ENCODE measurements at regions not wholly inside any gene's neighbourhood (a gene's known extent, or its start where the extent isn't known, plus 50 kb on each side); places are given as distances from the start of the nearest gene placed in this dataset.
"Not testable (repeated sequence)": the region's sequence is repeated elsewhere in the genome, so short reads cannot be mapped to it uniquely, and the experiment has no call there.

DNA sequence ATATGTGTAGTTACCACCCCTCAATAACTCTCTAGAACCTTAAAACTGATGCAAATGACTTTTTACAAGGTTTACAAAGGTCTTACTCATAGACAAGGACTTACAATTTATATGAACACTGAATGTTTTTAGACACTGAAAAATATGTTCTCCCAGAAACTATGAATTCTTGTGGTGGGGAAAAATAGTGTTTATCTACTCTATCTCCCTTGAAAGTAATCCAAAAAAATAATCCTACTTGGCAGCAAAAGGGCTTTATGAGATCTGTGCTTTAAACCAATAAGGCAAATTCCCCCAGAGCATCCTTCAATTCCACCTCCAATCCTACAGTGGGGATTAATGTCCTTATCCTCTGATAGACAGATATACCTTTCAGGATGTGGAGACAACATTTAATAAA is 1984.1 kb upstream of the RAG2 start:
- DNase-seq (ENCODE audit: low read depth) = no peak

GRCh38 chr11:38577769-38578168 is 1979.7 kb upstream of the RAG2 start:
- no peak for DNase-seq (ENCODE audit: low read depth)

DNA sequence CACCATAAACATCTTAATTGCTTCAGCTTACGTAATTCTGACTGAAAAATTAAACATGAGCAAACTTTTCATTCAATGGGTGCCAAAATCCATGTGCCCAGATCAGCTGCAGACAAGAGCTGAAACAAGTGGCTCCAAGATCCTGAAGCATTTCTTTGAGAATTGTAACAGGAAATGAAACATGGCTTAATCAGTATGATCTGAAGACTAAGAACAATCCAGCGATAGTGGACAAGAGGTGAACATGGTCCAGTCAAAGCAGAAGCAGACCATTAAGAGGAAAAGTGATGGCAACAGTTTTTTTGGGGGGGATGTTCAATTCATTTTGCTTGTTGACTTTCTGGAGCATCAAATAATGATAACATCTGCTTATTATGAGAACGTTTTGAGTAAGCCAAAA is 1964.5 kb upstream of the RAG2 start:
- DNase-seq (ENCODE audit: low read depth) = no peak

GRCh38 chr11:38553148-38553547 is 1955.1 kb upstream of the RAG2 start:
- DNase-seq (ENCODE audit: low read depth) = no peak

DNA sequence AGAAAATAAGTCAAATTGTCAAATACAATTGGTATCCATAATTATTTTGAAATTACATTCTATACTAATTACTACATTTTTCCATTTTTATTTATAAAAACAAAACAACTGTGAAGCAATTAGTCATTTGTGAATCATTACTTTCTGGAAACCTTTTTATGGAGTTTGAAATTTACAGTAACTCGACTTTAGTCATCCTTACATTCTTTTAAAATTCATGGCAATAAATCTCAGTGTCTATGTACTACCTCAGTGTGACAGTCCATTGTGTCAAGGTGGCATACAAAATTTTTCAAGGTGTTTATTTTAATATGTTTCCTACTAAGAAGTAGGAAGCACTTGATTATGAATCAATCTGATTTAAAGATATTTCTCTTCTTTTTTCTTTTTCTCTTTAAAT is 1949.4 kb upstream of the RAG2 start:
- DNase-seq (ENCODE audit: low read depth) = no peak

- DNase-seq (ENCODE audit: low read depth) = no peak
Observed at GRCh38 chr11:38543986-38544385, 1946.0 kb upstream of the RAG2 start.

- no peak for DNase-seq (ENCODE audit: low read depth)
Observed at GRCh38 chr11:38543311-38543710, 1945.3 kb upstream of the RAG2 start.

DNA sequence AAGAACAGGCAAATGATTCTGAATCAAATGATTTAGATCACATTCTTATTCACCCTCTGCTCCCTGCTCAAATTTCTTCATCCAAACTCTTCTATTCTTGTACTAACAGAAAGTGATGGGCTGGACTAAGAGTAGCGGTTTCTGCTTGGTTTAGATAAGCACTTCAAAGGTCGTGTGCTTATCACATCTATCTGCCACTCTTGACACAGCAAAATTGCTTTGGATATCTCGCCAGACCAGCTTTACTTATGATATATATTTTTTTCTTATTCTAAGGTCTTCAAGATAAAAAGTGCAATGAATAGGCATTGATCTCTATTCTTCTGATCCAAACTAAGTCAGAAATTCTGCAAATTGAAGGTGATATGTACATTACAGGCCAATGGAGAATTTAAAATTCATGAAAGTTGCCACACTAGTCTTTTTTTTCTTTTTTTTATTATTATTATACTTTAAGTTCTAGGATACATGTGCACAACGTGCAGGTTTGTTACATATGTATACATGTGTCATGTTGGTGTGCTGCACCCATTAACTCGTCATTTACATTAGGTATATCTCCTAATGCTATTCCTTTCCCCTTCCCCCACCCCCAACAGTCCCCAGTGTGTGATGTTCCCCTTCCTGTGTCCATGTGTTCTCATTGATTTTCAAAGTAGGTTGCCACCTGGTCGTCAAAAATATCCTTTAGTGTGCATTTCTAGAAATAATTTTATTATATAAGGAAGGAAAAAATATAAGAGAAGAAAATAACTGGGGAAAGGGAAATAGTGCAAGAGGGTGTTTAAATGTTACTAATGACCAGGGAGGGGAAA is 1941.0 kb upstream of the RAG2 start:
- no peak for DNase-seq (ENCODE audit: low read depth)

- no peak for DNase-seq (ENCODE audit: low read depth)
Observed at GRCh38 chr11:38530226-38530625, 1932.2 kb upstream of the RAG2 start.

DNA sequence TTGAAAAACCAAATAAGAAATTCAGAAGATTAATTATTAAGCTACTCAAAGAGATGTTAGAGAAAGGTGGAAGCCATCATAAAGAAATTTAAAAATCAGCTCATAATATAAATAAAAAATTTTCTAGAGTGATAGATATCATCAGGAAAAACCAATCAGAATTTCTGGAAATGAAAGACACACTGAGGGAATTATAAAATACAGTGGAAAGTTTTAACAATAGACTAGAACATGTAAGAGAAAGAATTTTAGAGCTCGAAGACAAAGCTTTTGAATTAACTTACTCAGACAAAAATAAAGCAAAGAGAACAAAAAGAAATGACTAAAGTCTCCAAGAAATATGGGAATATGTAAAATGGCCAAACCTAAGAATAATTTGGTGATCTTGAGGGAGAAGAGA is 1926.9 kb upstream of the RAG2 start:
- no peak for DNase-seq (ENCODE audit: low read depth)

- no peak for DNase-seq (ENCODE audit: low read depth)
Observed at GRCh38 chr11:38517991-38518390, 1920.0 kb upstream of the RAG2 start.

GRCh38 chr11:38512830-38513229 is 1914.8 kb upstream of the RAG2 start:
- DNase-seq (ENCODE audit: low read depth) = not testable (repeated sequence)

DNA sequence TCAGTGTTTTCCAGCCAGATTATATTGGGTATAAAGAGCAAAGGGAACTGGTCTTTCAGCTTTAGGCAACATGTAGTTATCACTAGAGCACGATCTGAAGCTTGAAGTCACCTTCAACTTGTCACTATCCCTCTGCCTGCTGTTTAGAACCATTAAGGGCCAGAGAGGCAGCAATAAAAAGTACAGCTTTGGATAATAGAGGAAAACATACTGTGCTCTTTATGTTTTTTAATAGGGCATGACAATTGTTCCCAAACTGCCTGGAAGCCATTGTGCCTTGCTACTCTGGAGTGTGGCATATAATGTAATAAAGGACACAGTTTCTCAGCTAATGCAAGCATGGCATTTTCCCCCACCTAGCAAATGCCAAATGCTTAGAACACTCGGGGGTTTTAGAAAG is 1912.0 kb upstream of the RAG2 start:
- DNase-seq (ENCODE audit: low read depth) = no peak

DNA sequence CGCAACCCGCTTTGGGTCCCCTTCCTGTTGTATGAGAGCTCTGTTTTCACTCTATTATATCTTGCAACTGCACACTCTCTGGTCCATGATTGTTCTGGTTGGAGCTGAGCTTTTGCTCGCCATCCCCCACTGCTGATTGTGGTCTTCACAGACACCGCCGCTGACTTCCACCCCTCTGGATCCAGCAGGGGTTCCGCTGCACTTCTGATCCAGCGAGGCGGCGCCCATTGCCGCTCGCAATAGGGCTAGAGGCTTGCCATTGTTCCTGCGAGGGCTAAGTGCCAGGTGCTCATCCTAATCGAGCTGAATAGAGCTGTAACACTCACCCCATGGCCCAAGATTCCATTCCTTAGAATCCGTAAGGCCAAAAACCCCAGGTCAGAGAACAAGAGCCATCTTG is 1905.8 kb upstream of the RAG2 start:
- DNase-seq (ENCODE audit: low read depth) = no peak

DNA sequence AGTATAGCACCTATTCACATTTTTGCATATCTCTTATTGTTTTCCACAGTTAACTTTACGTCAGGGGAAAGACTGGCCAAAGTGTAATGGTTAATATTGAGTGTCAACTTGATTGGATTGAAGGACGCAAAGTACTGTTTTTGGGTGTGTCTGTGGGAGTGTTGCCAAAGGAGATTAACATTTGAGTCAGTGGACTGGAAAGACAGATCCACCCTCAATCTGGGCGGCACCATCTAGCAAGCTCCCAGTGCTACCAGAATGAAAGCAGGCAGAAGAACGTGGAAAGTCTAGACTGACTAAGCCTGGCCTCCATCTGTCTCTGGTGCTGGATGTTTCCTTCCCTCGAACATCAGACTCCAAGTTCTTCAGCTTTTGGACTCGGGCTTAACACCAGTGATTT is 1900.7 kb upstream of the RAG2 start:
- no peak for DNase-seq (ENCODE audit: low read depth)

GRCh38 chr11:38491986-38492385 is 1894.0 kb upstream of the RAG2 start:
- no peak for DNase-seq (ENCODE audit: low read depth)

GRCh38 chr11:38481391-38481790 is 1883.4 kb upstream of the RAG2 start:
- DNase-seq (ENCODE audit: low read depth) = no peak

DNA sequence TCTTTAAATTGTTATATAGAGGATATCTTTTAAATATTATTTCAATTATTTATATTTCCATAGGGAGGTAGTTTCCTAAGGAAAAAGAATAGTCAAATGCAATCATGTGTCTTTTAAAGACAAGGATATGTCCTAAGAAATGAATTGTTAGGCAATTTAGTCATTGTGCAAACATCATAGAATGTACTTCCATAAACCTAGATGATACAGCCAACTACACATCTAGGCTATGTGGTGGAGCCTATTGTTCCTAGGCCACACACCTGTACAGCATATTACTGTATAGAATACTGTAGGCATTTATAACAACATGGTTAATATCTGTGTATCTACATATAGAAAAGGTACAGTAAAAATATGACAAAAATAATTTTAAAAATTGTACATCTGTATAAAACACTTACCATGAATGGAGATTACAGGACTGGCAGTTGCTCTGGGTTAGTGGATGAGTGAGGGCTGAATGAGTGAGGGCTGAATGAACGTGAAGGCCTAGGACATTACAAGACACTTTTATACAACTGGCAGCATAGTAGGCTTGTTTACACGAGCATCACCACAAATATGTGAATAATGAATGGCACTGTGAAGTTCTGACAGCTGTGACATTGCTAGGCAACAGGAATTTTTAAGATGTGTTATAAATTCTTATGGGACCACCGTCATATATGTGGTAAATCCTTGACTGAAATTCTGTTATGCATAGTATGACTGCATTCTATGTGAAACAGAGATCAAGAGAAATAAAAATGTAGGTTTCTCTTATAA is 1879.0 kb upstream of the RAG2 start:
- DNase-seq (ENCODE audit: low read depth) = no peak

GRCh38 chr11:38461751-38462150 is 1863.7 kb upstream of the RAG2 start:
- DNase-seq (ENCODE audit: low read depth) = no peak

DNA sequence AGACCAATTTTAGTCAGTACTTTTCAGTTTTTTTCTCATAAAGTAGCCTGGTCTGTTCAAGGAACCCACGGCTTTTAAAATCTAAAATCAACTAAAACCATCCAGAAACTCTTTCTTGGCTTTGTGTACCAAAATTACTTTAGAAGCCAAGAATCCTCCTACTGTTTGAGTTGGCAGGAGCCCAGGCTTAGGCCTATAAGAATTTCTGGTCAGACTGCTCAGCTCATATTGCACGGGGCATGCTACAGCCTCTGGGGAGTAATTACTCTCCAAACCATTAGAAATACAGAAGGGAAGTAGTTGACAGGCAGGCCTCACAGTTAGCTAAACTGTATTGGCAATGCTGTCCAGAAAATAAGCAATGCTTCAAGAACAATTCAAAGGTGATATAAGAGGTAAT is 1862.9 kb upstream of the RAG2 start:
- no peak for DNase-seq (ENCODE audit: low read depth)

- DNase-seq (ENCODE audit: low read depth) = no peak
Observed at GRCh38 chr11:38460429-38460828, 1862.4 kb upstream of the RAG2 start.

GRCh38 chr11:38456371-38456770 is 1858.3 kb upstream of the RAG2 start:
- no peak for DNase-seq (ENCODE audit: low read depth)

DNA sequence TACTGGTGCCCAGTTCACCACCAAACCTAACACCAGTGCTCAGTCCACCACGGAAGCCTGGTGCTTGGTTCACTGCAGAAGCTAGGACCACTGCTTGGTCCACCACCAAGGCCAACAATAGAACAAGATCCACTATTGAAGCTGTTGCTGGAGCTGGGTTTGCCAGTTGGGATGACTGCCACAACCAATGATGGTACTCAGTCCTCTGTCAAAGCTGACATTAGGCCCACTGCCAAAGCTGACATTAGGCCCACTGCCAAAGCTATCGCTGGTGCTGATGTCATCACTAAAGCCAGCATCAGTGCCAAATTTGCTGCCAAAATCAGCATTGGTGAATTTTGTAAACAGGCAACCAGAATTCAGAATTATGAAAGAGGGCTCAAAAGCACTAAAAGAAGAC is 1850.2 kb upstream of the RAG2 start:
- DNase-seq (ENCODE audit: low read depth) = no peak

DNA sequence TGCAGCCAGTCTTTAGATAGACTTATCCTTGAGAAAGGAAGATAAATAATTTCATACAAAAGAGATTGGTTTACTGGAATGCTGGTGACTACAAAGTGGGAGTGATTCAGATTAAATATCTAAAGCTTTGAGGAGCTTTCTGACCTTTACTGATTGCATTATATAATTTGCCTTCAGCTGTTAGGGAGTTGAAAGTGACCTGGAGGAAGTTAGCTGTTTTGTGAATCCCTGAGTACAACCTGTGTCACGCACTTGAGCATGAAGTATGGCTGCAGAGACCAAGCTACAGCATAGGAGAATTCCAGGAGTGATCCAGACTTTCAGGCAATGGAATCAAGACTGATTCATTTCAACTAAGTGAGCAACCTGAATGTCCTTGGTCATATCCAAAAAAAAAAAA is 1848.3 kb upstream of the RAG2 start:
- DNase-seq (ENCODE audit: low read depth) = no peak
